Activated naive CD4-positive, alpha-beta T cell treated with anti-CD3 and anti-CD28 coated beads, Interleukin-2, amount 50 U/mL, for 72 hours (primary cell): ENCODE measurements at regions not wholly inside any gene's neighbourhood (a gene's known extent, or its start where the extent isn't known, plus 50 kb on each side); places are given as distances from the start of the nearest gene placed in this dataset.

ENCODE experiments used
- ATAC-seq, 2 donors: fragments of 150-1000 bp; cut with Tn5 transposase; 2 replicates each; pipeline ENCODE4 v1.10.0; 2021; ENCODE audit warnings: mild to moderate bottlenecking in 2 of 2, moderate library complexity in 2 of 2
- DNase-seq, 2 donors: peaks; one replicate each; pipeline ENCODE4 v3.0.0; 2021 to 2022; ENCODE audit warnings: low spot score in 2 of 2
- H3K27ac Mint-ChIP-seq, 2 donors: one replicate each; pipeline ENCODE4 v1.8.0; 2022; ENCODE audit warnings: mild to moderate bottlenecking in 2 of 2, mixed read lengths in 2 of 2
- H3K36me3 Mint-ChIP-seq, 2 donors: one replicate each; pipeline ENCODE4 v1.8.0; 2022; ENCODE audit warnings: mixed read lengths in 2 of 2
- H3K9me3 Mint-ChIP-seq, 2 donors: one replicate each; pipeline ENCODE4 v1.8.0; 2022; ENCODE audit warnings: mixed read lengths in 2 of 2

DNA sequence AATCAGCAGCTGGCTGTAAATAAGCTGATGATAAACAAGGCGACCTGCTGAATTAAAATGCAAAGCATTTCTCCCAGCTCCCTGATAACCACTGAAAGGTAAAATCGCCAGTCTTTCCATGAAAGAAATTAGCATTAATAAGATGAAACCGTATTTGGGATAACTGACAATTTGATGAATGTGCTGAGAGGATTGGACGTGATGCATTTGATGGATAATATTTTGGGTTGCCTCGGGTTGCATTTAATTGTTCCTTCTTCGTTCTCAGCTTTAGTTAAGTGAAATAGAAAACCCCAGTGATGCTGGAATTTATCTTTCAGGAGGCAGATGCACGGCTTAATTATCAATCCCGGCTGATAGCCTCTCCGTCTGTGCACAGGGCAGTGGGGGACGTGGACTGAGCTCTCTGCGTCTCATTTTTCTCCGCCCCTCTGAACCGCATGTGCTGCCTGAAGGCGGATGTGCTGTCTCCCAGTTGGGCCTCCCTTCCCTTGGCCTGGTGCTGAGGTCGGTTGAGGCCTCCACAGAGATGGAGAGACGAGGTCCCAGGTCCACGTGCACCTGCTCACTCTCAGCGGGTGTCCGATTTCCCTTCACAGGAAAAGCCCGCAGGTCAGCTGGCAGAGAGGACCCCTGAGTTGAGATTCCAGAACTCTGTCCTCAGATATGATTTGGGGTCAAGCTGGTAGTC, 846.2 kb downstream of the BRD1 start:
- peaks cover 6 to 8% of the 10 kb centered on the region in 2 donors for H3K9me3 Mint-ChIP-seq
- DNase-seq (no peak), ATAC-seq (no peak)
- no peaks in the 10 kb centered on the region for H3K36me3 Mint-ChIP-seq
- no peak overlapping the region for H3K27ac Mint-ChIP-seq

DNA sequence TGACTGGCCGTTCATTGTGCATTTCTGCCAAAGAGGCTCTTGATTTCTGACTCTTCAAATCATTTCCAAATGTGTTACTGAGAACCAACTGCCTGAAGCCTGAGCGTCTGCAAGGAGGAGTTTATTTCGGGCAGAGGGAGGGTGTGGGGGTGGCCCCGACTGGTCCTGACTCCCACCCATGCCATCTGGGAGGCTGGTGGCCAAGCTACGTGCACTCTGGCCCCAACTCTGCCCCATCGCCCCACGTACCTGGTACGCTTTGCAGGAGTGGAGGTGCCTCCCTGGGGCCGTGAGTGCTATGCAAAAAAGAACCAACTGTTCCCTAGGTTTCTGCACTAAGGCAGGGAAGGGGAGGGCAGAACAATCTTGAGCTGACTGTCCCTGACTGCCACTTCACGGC, 846.8 kb downstream of the BRD1 start:
- Mint-ChIP-seq H3K27ac (no peak overlapping the region), H3K9me3 (peaks cover 6 to 8% of the 10 kb centered on the region in 2 donors), H3K36me3 (no peaks in the 10 kb centered on the region)
- ATAC-seq (no peak), DNase-seq (no peak)

DNA sequence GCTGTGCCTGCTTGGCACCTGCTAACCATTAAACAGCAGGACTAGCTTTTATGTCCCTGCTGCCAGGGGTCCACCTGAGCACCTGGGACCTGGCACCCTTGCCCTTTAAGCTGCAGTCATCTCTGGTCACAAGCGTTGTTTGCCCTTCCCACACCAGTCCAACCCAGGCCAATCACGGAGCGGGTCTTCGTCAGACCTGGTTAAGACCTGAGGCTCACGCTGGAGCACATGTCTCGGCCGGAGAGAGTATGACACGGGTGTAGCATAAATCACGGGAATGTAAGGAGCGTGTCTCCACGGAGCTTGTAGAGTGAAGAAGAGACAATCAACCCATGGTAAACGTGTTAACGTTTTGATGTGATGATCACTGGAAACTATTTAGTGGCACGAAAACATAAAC, 847.3 kb downstream of the BRD1 start:
- no peak overlapping the region for H3K27ac Mint-ChIP-seq
- ATAC-seq (no peak), DNase-seq (no peak)
- no peaks in the 10 kb centered on the region for H3K36me3 Mint-ChIP-seq
- peaks cover 6 to 8% of the 10 kb centered on the region in 2 donors for H3K9me3 Mint-ChIP-seq

DNA sequence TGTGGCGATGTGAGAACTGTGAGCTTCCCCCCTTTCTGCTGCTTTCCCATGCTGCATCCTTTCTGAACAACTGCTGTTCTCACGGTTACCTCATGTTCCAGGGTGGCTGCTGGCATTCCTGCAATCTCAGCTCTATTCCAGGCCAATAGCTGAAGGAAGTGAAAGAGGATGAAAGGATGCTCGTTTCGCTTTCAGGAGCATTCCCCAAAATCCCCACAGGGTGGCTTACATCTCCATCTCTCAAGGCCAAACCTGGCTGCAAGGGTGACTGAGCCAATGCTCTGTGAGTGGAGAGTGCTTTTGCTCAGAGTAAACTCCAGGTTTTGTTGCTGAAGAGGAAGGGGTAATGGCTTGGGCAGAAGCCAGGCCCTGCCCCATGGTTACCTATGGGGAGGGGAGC, 848.2 kb downstream of the BRD1 start:
- Mint-ChIP-seq H3K27ac (no peak overlapping the region), H3K9me3 (peaks cover 0 to 3% of the 10 kb centered on the region in 2 donors), H3K36me3 (no peaks in the 10 kb centered on the region)
- ATAC-seq (no peak), DNase-seq (no peak)

DNA sequence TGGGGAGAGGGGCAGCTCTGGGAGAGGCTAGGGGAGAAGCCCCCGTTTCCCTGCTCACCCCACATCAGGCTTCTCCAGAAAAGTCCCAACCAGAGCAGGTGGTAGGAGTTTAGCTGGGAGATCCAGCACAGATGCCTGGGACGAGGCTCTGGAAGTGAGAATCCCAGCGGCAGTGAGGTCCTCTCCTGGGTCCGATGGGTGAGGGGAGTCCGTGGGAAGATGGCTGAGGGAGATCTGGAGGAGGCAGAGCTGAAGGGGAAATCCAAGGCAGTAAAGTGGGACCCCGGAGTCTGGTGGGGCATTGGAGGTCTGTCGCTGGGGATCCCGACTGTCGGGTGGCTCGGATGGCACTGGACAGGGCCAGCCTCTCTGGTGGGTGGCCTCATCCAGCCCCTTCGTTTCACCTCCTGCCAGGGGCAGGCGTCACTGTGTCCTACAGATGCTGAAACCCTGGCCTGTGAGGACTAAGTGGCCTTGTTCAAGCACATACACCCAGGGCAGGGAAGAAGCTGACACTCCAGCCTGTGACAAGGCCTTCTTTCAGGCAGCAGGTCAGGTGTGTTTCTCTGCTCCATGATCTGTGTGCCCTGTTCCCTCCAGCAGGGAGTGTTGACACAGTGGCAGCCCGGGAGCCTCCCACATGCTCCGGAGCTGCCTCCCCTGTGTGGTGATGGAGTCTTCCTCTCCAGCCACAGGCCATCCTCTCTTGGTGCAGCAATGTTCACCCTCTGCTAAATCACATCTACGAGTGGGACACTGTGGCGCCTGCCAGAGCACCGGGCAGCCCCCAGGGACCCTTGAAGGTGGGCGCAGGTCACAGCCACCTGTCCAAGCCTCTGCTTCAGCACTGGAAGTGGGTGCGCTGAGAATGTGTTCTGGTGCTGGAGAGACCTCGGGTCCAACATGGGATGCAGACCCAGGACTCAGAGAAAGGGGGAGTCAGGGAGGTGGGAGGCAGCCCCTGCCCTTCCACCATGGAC, 850.8 kb downstream of the BRD1 start:
- ATAC-seq (no peak), DNase-seq (no peak)
- no peaks in the 10 kb centered on the region for H3K36me3 Mint-ChIP-seq
- peaks cover 0 to 3% of the 10 kb centered on the region in 2 donors for H3K9me3 Mint-ChIP-seq
- H3K27ac Mint-ChIP-seq: no peak overlapping the region

DNA sequence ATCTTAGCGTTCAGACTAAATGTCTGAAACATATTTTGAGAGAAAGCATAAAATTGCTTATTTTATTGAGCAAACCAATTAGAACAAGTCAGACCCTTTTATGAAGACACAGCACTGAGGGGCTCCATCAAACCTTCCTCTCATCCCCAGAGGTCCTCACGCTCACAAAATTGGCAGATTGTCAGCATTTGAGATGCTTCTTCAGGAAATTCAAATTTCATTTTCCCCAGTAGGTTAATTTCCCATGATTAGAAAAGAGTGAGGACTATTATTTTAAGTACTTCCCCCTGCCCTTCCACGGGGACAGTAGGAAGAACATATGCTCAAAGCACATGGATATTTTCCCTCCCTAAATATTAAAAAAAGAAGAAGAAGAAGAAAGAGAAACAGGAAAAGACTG, 851.8 kb downstream of the BRD1 start:
- DNase-seq (no peak), ATAC-seq (no peak)
- Mint-ChIP-seq H3K36me3 (no peaks in the 10 kb centered on the region), H3K9me3 (peaks cover 0 to 3% of the 10 kb centered on the region in 2 donors), H3K27ac (peak overlapping the region in 1 of 2 donors; percentile 23)

DNA sequence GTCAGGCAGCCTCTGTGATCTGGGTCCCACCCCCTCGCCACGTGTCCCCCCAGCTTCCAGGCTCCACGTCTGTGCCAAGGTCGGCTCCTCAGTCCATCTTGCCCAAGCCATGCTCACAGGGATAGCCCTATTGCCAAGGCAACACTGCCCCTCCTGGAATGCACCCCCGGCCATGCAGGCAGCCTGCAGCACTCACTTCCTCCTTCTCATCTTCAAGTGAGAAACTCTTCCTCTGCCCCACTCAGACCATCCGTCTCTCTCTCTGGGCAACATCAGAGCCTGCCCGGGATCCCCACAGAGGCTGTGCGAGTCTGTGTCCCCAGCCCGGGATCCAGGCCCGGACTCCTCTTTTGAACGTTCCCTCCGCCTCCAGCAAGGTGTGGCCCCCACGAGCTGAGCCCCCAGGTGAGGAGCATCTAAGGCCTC, 852.3 kb downstream of the BRD1 start:
- peak overlapping the region in 1 of 2 donors; percentile 80 for H3K27ac Mint-ChIP-seq

DNA sequence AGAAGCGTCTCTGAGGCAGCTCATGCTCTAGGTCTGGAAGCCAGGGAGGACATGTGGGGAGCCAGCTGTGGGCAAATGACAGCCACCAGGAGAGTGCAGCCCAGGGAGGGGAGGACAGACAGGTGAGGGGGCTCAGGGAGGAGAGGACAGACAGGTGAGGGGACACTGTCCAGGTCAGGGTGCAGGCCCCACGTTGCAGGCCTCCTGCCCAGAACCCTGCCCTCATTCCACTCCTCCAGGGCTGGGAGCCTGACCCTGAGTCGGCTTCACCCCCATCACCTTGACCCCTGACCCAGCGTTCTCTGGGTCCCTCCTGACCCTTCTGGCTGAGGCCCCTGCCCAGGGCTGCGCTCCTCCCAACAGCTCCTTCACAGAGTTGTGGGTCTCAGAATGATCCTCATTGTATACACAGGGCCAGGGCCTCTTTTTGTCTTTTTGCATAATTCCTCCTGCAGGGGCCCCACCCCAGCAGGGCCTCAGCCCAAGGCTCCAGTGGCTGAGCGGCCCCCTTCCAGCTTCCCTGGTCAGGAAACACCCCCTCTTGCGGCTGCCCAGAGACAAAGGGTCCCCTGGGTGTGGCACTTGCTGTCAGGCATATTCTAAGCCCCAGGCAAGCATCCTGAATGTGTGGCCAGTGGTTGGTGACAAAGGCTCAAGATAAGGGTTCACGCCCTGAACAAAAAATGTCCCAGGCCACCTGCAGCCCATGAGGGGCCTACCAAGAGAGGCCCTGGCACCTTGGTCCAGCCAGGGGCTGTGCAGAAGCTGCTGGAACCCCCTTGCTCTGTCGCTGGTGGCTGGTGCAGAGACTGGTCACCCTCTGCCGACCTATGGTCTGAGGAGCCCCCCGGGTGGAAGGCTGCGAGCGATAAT, 853.0 kb downstream of the BRD1 start:
- DNase-seq (no peak), ATAC-seq (no peak)
- no peaks in the 10 kb centered on the region for H3K36me3 Mint-ChIP-seq
- peaks cover 0 to 3% of the 10 kb centered on the region in 2 donors for H3K9me3 Mint-ChIP-seq
- no peak overlapping the region for H3K27ac Mint-ChIP-seq

More for the DNA sequence above, 852.3 kb downstream of the BRD1 start:
- Mint-ChIP-seq H3K9me3 (peaks cover 0 to 3% of the 10 kb centered on the region in 2 donors), H3K36me3 (no peaks in the 10 kb centered on the region)
- ATAC-seq (no peak), DNase-seq (no peak)

DNA sequence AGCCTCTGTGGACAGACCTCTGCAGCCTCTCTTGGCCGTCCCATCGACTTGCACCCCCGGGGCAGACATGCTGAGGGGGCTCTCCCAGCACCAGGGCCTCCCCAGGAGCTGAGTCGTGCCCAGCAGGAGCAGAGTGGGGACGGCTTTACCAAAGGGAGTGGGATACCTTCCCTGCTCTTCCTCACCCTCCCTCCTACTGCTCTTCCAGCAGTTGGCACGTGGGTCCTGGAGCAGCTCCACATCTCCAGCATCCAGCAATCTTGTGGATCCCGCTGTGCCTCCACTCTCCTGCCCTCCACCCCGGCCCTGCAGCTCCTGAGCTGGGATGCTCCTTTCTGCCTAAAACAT, 854.0 kb downstream of the BRD1 start:
- Mint-ChIP-seq H3K27ac (no peak overlapping the region), H3K36me3 (no peaks in the 10 kb centered on the region), H3K9me3 (peaks cover 0 to under 1% of the 10 kb centered on the region in 2 donors)
- ATAC-seq (no peak), DNase-seq (no peak)

DNA sequence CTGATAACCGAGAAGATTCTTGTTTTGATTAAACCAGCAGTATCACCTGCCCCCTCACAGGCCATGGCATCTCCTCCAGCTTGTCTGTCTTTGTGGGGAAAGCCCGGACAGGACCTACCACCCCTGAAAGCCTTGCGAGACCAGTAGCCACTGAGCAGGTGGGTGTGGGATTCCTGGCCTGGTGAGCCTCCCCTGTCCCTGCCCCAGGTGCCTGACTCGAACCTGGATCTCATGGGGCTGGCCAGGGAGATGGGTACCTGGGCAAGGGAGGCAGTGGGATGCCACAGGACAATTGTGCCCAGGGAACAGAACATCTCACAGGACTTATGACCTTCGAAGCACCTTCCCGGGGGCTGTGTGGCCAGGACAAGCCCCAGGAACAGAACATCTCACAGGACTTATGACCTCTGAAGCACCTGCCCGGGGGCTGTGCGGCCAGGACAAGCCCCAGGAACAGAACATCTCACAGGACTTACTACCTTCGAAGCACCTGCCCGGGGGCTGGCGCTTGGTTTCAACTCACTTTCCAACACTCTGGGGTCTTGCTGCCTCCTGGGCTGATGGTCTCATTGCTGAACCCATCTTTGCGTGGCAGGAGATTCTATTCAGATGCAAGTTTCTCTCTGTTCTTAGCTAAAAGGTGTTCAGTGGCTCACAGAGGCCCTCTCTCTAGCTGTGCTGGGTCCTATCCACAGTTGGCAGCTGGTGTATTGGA, 854.5 kb downstream of the BRD1 start:
- no peak for ATAC-seq
- Mint-ChIP-seq H3K27ac (no peak overlapping the region), H3K9me3 (no peaks in the 10 kb centered on the region), H3K36me3 (no peaks in the 10 kb centered on the region)
- DNase-seq: no peak

DNA sequence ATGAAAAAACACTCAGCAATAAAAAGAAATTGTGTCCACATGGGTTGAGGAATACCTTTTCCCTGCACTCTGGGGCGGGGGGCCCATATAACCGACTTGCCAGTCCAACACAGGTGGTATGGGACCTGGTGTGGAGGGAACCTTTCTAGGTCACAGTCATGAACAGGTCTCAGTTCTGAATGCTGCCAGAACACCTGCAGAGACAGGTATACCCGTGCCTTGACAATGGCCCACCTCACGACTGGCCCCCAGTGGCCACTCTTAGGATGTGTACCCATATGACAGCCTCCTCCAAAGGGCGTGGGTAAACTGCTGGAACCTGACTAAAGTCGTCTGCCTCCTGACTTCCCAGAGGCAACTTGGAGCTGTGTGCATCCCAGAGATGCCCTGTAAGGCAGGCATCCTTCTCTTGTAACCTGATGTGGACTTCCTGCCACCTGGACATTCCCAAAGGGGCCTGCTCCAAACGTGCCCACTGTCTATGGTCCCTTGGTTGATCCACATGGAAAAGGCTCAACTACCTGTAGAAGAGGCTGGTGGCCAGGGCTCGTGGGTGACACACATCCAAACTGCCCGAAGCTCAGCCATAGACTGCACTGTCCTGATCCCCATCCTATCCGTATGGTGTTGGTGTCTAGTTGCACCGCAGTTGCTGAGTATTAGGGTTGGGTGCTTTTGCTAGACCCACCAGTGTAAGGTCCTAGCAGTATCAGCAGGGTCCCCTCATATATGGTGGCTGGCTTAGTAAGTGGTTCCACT, 859.3 kb downstream of the BRD1 start:
- H3K36me3 Mint-ChIP-seq: peaks cover 0 to 5% of the 10 kb centered on the region in 2 donors
- ATAC-seq (peak in 1 of 2 donors; percentile 56), DNase-seq (no peak)
- H3K9me3 Mint-ChIP-seq: no peaks in the 10 kb centered on the region
- H3K27ac Mint-ChIP-seq: no peak overlapping the region

DNA sequence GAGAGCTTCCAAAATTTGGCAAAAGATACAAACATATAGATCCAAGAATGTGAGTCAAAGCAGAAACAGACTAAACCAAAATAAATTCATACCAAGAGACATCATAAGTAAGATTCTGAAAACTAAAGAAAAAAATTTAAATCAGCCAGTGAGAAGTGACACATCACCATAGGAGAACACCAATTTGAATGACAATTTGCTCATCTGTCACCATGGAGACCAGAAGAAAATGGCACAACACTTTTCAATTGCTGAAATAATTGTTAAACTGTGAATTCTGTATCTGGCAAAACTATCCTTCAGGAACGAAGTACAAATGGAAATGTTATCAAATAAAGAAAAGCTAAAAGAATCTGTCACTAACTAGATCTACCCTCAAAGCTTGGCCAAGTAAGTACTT, 864.3 kb downstream of the BRD1 start:
- Mint-ChIP-seq H3K27ac (no peak overlapping the region), H3K36me3 (peaks cover 0 to 8% of the 10 kb centered on the region in 2 donors)

DNA sequence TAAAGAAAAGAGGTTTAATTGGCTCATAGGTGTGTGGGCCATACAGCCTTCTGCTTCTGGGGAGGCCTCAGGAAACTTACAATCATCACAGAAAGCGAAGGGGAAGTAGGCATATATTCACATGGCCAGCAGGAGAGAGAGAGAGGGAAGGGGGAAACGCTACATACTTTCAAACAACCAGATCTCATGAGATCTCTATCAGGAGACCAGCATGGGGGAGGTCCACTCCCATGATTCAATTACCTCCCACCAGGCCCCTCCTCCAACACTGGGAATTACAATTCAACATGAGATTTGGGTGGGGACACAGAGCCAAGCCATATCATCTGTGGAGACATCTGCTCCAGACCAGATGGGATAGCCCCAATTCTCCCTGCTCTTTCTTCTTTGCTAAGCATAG, 866.0 kb downstream of the BRD1 start:
- peaks cover 0 to 8% of the 10 kb centered on the region in 2 donors for H3K36me3 Mint-ChIP-seq
- peaks cover 0 to 5% of the 10 kb centered on the region in 2 donors for H3K9me3 Mint-ChIP-seq
- no peak for DNase-seq
- no peak for ATAC-seq
- no peak overlapping the region for H3K27ac Mint-ChIP-seq

More for the DNA sequence above, 864.3 kb downstream of the BRD1 start:
- no peaks in the 10 kb centered on the region for H3K9me3 Mint-ChIP-seq
- ATAC-seq (no peak), DNase-seq (no peak)

DNA sequence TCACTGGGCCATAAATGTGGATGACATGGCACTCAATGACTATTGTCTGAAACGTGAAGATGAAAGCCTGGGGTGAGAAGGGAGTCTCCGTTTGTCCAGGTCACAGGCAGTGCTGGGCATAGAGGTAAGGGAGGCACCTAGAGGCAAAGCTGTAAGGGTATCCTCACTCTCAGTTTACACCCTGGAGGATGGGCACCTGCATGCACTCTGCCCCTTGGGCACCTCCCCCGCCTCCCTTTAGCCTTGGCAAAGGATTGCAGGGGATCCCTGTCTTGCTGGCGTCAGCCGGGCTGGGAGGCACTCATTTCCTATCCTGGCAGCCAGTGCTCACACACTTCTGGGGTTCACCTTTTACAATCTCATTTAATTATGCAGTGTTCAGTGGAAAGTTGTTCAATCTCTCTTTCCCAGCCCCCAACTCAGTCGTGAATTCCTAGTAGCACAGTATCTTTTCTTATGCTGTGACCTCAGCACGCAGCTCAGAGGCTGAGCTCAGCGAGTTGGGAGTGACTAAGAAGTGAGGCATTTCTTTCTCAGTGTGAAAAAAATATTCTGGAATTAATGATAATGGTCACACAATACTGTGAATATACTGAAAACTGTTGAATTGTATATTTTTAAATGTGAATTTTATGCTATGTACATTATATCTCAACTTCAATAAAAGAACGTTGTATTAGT, 866.6 kb downstream of the BRD1 start:
- no peak for DNase-seq
- Mint-ChIP-seq H3K9me3 (peaks cover 4 to 10% of the 10 kb centered on the region in 2 donors), H3K36me3 (peaks cover 0 to 8% of the 10 kb centered on the region in 2 donors), H3K27ac (no peak overlapping the region)
- no peak for ATAC-seq

DNA sequence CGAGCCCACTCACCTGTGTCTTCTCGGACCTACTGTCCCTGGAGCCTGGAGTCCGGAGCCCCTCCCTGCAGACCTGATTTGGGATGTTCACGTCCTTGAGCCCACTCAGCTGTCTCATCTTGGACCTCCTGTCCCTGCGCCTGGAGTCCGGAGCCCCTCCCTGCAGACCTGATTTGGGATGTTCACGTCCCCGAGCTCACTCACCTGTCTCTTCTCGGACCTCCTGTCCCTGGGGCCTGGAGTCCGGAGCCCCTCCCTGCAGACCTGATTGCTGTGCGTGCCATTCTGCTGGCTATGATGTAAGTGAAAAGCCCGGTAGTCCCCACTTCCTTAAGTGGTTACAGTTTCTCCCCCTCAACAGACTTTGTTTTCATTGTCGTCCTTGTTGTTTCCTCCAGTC, 867.1 kb downstream of the BRD1 start:
- ATAC-seq (no peak), DNase-seq (no peak)
- Mint-ChIP-seq H3K36me3 (peaks cover 0 to 8% of the 10 kb centered on the region in 2 donors), H3K27ac (no peak overlapping the region), H3K9me3 (peaks cover 4 to 11% of the 10 kb centered on the region in 2 donors)
